GM12872 (cell line): ENCODE measurements at regions not wholly inside any gene's neighbourhood (a gene's known extent, or its start where the extent isn't known, plus 50 kb on each side); places are given as distances from the start of the nearest gene placed in this dataset.

ENCODE experiments used
- TF ChIP-seq, protein P1 (sequence below): IDR thresholded peaks from 3 replicates; pipeline ENCODE4 v1.5.1; 2011; ENCODE audit warnings: low read depth, mild to moderate bottlenecking, low read length, moderate library complexity; ENCODE audit not compliant: insufficient read depth

DNA sequence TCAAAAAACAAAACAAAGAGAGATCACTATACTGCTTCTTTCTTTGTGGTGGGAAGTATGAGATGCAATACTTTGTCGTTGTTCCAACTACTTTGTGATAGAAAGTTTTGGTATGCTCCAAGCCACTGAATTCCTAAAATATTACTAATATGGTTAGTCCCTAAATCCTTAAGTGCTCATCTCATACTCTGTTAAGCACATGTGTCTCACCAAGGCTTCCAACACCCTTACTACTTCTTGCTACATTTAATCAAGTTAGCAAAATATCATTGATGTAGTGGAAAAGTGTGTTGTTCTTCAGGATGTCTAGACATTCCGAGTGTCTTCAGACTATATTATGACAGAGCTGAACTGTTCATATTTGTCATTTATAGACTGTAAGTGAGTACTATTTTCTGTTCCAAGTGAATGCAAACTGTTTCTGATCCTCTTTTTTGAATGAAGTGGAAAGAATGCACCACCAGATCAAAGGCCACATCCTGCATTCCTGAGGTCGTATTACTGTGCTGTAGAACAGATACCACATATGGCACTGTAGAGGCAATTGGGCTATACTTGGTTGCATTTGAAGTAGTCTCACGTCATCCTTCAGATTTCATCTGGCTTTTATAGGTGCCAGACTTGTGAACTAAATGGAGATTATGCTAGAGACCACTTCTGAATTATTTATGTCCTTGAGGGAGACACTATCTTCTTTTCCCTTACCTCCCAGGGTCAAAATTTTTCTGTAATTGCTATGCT is 298.4 kb upstream of the ZNF521 start:
- TF ChIP-seq, protein P1, sequence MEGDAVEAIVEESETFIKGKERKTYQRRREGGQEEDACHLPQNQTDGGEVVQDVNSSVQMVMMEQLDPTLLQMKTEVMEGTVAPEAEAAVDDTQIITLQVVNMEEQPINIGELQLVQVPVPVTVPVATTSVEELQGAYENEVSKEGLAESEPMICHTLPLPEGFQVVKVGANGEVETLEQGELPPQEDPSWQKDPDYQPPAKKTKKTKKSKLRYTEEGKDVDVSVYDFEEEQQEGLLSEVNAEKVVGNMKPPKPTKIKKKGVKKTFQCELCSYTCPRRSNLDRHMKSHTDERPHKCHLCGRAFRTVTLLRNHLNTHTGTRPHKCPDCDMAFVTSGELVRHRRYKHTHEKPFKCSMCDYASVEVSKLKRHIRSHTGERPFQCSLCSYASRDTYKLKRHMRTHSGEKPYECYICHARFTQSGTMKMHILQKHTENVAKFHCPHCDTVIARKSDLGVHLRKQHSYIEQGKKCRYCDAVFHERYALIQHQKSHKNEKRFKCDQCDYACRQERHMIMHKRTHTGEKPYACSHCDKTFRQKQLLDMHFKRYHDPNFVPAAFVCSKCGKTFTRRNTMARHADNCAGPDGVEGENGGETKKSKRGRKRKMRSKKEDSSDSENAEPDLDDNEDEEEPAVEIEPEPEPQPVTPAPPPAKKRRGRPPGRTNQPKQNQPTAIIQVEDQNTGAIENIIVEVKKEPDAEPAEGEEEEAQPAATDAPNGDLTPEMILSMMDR, result no peak

DNA sequence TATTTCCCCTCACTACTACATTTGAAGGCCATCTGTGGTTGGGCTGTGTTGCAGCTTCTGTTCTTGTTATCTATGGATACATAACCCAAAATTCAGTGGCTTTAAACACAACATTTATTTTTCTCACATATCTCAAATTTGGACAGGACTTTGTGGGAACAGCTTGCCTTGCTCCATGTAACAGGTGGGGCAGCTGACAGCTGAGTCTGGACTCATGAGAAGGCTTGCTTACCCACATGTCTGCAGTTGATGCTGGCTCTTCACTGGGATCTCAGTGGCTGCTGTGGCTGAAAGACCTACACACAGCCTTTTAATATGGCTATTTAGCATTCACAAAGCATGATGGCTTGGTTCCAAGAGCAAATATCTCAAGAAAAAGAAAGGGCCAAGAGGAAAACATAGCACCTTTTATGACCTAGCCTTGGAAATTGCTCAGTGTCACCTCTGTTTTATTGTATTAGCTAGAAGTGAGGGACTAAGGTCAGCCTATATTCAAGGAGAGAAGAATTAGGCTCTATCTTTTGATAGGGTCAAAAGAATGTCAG is 296.8 kb upstream of the ZNF521 start:
- TF ChIP-seq, protein P1, result no peak

DNA sequence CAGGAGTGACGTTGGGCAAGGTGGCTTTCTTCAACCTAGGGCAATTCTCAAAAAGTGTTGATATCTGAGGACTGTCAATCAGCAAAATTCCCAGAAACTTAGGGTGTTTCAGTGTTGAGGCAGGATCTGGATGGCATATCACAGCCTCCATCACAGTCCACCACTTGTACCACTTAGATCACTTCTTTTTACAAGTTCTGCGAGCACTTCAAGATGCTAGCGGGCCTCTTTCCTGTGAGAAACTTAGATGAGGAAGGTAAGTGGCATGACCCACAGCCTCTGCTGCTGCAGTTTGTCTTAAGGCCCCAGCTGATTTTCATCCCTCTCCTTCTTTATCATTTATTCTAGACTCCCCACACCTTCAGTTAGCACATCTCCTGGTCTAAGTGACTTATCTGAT is 295.4 kb upstream of the ZNF521 start:
- TF ChIP-seq, protein P1, result no peak

DNA sequence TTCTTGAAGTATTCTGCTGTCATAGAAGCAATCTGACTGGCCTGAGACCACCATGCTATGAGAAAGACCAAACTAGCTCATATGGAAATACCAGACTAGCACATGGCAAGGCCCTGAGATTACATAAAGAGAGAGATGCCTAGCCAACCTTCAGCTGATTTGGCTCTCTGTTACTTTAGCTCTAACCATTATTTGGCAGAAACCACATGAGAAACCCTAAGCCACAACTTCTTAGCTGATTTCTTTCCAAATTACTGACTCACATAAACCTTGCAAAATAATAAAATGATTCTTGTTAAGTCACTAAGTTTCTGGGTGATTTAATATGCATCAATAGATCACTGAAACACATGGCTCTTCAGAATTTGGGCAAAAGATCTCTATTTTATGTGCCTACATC is 295.0 kb upstream of the ZNF521 start:
- TF ChIP-seq, protein P1, result no peak

DNA sequence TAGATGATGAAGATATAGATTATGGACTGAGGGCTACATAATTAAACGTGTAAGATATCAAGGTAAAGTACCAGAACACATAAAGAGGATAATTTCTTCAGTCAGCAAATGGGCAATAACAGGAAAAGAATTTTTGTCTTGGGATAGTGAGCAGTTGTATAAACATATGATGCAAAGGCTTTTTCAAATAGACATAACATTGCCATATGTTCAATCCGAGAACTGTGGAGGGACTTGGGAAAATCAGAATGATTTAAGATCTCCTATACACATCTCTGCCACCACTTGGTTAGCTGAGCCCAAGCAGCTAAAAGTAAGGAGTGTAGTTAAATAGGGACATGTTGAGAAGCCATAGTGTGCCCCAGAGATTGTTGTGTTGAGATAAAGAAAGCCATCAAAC is 287.6 kb upstream of the ZNF521 start:
- TF ChIP-seq, protein P1, result no peak

DNA sequence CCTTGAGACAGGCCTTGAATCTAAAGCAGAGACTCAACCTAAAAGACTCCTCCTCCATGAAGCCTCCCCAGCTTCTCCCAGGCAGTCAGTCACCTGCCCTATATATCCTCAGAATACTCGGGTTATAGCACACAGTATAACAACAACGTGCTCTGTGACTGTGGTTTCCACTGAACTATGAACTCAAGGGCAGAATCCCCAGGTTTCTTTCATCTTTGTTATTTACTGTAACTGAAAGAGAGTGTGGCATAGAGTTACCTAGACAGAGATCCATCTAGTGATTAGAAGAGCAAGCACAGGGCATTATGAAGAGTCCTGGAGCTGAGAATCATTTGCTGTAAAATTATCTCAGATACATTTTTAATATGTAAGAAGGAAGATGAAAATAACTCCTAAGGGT is 281.6 kb upstream of the ZNF521 start:
- TF ChIP-seq, protein P1, result no peak

DNA sequence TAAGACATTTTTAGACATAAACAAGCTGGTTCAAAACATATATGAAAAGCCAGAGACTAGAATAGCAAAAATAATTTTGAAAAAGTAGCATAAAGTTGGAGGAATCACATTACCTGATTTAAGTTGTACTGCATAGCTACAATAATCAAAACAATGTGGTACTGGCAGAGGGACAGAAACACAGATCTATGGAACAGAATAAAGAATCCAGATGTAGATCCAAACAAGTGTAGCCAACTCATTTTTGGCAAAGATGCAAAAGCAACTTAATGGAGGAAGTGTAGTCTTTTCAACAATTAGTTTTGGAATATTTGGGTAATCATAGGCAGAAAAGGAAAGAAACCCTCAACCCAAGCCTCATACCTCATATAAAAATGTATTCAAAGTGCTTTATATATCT is 278.7 kb upstream of the ZNF521 start:
- TF ChIP-seq, protein P1, result no peak
